KMS-11 (cell line): ENCODE measurements at regions not wholly inside any gene's neighbourhood (a gene's known extent, or its start where the extent isn't known, plus 50 kb on each side); places are given as distances from the start of the nearest gene placed in this dataset.
"Not testable (repeated sequence)": the region's sequence is repeated elsewhere in the genome, so short reads cannot be mapped to it uniquely, and the experiment has no call there.

Experiments
- H2AFZ ChIP-seq: fragments of 200-600 bp; sonication (generic); 2 replicates; pipeline ENCODE4 v1.6.1; 2016; ENCODE audit warnings: antibody characterized with exemption, mixed run types, low read depth
- H3K27ac ChIP-seq: fragments of 200-600 bp; sonication (generic); 2 replicates; pipeline ENCODE4 v1.6.1; 2016; ENCODE audit warnings: mild to moderate bottlenecking, mixed run types
- H3K27me3 ChIP-seq: fragments of 200-600 bp; sonication (generic); 2 replicates; pipeline ENCODE4 v1.6.1; 2017; ENCODE audit warnings: mild to moderate bottlenecking, low read depth, mixed run types, moderate library complexity; ENCODE audit not compliant: insufficient read depth
- H3K36me3 ChIP-seq: fragments of 200-600 bp; sonication (generic); 2 replicates; pipeline ENCODE4 v1.6.1; 2017; ENCODE audit warnings: mild to moderate bottlenecking, mixed run types; ENCODE audit not compliant: insufficient read depth
- H3K4me1 ChIP-seq: fragments of 200-600 bp; sonication (generic); 2 replicates; pipeline ENCODE4 v1.6.1; 2016; ENCODE audit warnings: mild to moderate bottlenecking, low read depth, mixed run types; ENCODE audit not compliant: poor library complexity, severe bottlenecking
- H3K4me2 ChIP-seq: fragments of 200-600 bp; sonication (generic); 2 replicates; pipeline ENCODE4 v1.7.0; 2016; ENCODE audit warnings: mild to moderate bottlenecking, mixed run types
- H3K4me3 ChIP-seq: fragments of 200-600 bp; sonication (generic); IDR thresholded peaks from 2 replicates; pipeline ENCODE4 v1.6.1; 2017; ENCODE audit warnings: low read depth, low read length, mixed read lengths; ENCODE audit not compliant: insufficient read depth
- H3K79me2 ChIP-seq: fragments of 200-600 bp; sonication (generic); 2 replicates; pipeline ENCODE4 v1.6.1; 2016; ENCODE audit warnings: low read depth, mixed run types; ENCODE audit not compliant: insufficient read depth
- H3K9ac ChIP-seq: fragments of 200-600 bp; sonication (generic); 2 replicates; pipeline ENCODE4 v1.6.1; 2016; ENCODE audit warnings: mild to moderate bottlenecking, mixed run types
- H4K20me1 ChIP-seq: fragments of 200-600 bp; sonication (generic); 2 replicates; pipeline ENCODE4 v1.6.1; 2016; ENCODE audit warnings: mild to moderate bottlenecking, mixed run types; ENCODE audit not compliant: insufficient read depth
- TF ChIP-seq, protein P1 (sequence below): fragments of 200-600 bp; sonication (generic); conservative IDR thresholded peaks from 2 replicates; pipeline ENCODE4 v1.6.1; 2017; ENCODE audit warnings: low read depth, mild to moderate bottlenecking, antibody characterized with exemption, low read length, moderate library complexity, mixed read lengths

DNA sequence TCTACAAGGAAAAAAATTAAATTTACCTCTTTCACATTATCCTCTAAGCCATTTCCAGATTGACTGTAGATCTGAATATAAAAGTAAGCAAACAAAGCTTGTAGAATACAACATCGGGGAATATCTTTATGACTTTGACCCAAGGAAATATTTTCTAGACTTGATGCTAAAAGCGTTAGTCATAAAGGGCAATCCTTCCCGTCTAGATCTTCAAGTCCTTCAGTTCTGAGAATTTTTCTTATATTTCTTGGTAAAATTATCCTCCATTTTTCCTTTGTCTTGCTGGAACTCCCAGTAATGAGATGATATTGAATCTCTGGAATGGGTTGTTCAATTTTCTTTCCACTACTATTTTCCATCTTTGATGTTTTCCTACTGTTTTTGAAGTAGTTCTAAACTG lies 77.8 kb upstream of the ZNF184 start:
- no peaks in the 10 kb centered on the region for H4K20me1 ChIP-seq
- no peak overlapping the region for H3K27ac ChIP-seq
- TF ChIP-seq, protein P1, sequence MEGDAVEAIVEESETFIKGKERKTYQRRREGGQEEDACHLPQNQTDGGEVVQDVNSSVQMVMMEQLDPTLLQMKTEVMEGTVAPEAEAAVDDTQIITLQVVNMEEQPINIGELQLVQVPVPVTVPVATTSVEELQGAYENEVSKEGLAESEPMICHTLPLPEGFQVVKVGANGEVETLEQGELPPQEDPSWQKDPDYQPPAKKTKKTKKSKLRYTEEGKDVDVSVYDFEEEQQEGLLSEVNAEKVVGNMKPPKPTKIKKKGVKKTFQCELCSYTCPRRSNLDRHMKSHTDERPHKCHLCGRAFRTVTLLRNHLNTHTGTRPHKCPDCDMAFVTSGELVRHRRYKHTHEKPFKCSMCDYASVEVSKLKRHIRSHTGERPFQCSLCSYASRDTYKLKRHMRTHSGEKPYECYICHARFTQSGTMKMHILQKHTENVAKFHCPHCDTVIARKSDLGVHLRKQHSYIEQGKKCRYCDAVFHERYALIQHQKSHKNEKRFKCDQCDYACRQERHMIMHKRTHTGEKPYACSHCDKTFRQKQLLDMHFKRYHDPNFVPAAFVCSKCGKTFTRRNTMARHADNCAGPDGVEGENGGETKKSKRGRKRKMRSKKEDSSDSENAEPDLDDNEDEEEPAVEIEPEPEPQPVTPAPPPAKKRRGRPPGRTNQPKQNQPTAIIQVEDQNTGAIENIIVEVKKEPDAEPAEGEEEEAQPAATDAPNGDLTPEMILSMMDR, result no peak
- no peak overlapping the region for H3K9ac ChIP-seq
- H3K79me2 ChIP-seq, result no peaks in the 10 kb centered on the region
- H3K4me3 ChIP-seq, result no peak overlapping the region
- H3K27me3 ChIP-seq, result no peaks in the 10 kb centered on the region
- no peaks in the 10 kb centered on the region for H3K36me3 ChIP-seq
- no peak overlapping the region for H3K4me2 ChIP-seq
- H3K4me1 ChIP-seq, result no peaks in the 10 kb centered on the region
- H2AFZ ChIP-seq, result no peak overlapping the region

DNA sequence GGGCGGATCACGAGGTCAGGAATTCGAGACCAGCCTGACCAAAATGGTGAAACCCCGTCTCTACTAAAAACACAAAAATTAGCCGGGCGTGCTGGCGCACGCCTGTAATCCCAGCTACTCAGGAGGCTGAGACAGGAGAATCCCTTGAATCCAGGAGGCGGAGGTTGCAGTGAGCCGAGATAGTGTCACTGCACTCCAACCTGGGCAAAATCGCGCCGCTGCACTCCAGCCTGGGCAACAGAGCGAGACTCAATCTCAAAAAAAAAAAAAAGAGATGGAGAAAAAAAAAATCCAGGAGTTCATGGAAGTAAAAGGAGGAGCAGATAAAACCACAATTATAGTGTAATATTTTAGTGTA lies 76.3 kb upstream of the ZNF184 start:
- not testable (repeated sequence) for H3K27me3 ChIP-seq, H3K27ac ChIP-seq, H3K4me2 ChIP-seq, H3K79me2 ChIP-seq, H2AFZ ChIP-seq, H3K36me3 ChIP-seq, H4K20me1 ChIP-seq, H3K4me3 ChIP-seq, H3K4me1 ChIP-seq, H3K9ac ChIP-seq

DNA sequence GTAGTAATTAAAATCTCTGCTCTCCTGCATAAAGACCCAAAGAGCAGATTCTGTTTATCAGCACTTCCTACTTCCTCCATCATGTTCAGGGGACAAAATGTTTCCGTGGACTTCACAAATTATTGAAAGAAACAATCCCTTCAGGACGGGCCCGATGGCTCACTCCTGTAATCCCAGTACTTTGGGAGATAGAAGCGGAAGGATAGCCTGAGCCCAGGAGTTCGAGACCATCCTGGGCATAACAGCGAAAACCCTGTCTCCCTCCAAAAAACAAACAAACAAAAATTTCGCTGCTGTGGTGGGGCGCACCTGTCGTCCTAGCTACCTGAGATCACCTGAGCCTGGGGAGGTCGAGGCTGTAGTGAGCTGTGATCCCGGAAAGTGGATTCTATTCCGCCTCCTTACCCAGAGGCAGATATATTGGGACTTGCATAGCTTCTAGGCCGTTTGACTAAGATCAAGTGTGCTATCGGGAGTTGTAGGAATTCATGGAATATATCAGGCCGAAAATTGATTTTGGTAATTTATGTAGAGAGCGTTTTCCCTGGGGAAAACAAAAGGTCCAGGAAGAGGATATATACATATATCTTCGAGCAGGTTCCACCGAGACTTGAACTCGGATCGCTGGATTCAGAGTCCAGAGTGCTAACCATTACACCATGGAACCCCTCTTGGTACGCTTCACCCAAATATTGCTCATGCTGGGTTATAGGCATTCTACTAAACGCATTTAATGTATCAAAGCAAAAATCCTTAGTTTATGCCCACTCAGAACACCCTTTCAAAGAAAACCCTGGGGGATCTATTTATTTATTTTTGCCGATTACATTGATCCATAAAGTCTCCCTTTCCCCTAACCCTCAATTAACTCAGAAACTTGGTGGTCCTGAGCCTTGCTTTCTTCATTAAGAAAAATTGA lies 74.5 kb upstream of the ZNF184 start:
- TF ChIP-seq, protein P1, result no peak
- H3K27me3 ChIP-seq, result no peaks in the 10 kb centered on the region
- no peaks in the 10 kb centered on the region for H3K36me3 ChIP-seq
- no peaks in the 10 kb centered on the region for H4K20me1 ChIP-seq
- no peaks in the 10 kb centered on the region for H3K79me2 ChIP-seq
- no peak overlapping the region for H3K9ac ChIP-seq
- H3K27ac ChIP-seq, result no peak overlapping the region
- H3K4me2 ChIP-seq, result no peak overlapping the region
- no peak overlapping the region for H2AFZ ChIP-seq
- H3K4me3 ChIP-seq, result no peak overlapping the region
- H3K4me1 ChIP-seq, result no peaks in the 10 kb centered on the region

DNA sequence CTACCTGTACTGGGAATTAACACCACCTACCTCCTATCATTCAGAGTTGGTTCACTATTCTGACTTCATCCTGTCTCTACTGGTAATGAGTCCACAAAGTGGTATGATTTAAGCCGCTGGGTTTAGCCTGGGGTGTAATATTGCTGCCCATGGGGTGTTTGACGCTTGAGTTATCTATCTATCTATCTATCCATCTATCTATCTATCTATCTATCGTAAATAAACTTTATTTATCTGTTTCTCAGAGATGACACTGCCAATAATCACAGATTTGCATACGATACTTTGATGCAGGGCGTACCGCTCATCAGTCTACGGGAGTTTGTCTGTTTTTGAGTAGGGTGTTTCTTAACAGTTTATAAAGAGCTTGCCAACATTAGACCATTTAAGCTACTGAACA lies 73.6 kb upstream of the ZNF184 start:
- H3K27ac ChIP-seq, result no peak overlapping the region
- H3K79me2 ChIP-seq, result no peaks in the 10 kb centered on the region
- no peaks in the 10 kb centered on the region for H3K36me3 ChIP-seq
- no peaks in the 10 kb centered on the region for H3K27me3 ChIP-seq
- H3K4me1 ChIP-seq, result no peaks in the 10 kb centered on the region
- no peak overlapping the region for H3K4me3 ChIP-seq
- H4K20me1 ChIP-seq, result no peaks in the 10 kb centered on the region
- H2AFZ ChIP-seq, result no peak overlapping the region
- TF ChIP-seq, protein P1, result no peak
- H3K9ac ChIP-seq, result no peak overlapping the region
- no peak overlapping the region for H3K4me2 ChIP-seq
